ENCODE measurements at regions not wholly inside any gene's neighbourhood (a gene's known extent, or its start where the extent isn't known, plus 50 kb on each side); places are given as distances from the start of the nearest gene placed in this dataset.

- Histone ChIP-seq H3K9me3 (ENCODE audit: low read length) (no peaks in the 10 kb centered on the region), H3K4me2 (ENCODE audit: low read length) (no peak overlapping the region), H4K20me1 (ENCODE audit: insufficient read depth, low read length) (no peaks in the 10 kb centered on the region), H3K79me2 (ENCODE audit: insufficient read depth, low read depth, low read length) (no peaks in the 10 kb centered on the region), H3K4me3 (ENCODE audit: low read depth, low read length, poor library complexity, severe bottlenecking) (no peak overlapping the region), H3K27ac (ENCODE audit: low read depth, low read length, poor library complexity, severe bottlenecking) (no peak overlapping the region), H3K4me1 (ENCODE audit: insufficient read depth, low read length, poor library complexity, severe bottlenecking) (no peaks in the 10 kb centered on the region), H3K36me3 (ENCODE audit: insufficient read depth, low read length) (no peaks in the 10 kb centered on the region), H3K9me2 (ENCODE audit: insufficient read depth, low read length) (no peaks in the 10 kb centered on the region), H2AFZ (ENCODE audit: low read length) (no peak overlapping the region)
- ChIA-PET POLR2A (interaction anchor here (0.7 kb wide), 3 partner anchors 115 to 134 kb away, joined by 3 read pairs; no protein-coding TSS in a partner anchor), CTCF (ENCODE audit: unreplicated experiment) (no interaction called here)
- TF ChIP-seq EZH2phosphoT487 (IDR thresholded peaks at IDR 0.05; ENCODE audit: borderline replicate concordance, low read depth, low read length) (no peak), CTCF (conservative IDR thresholded peaks at IDR 0.05; ENCODE audit: low read length) (no peak)
- no TSS peak for BruUV-seq (replicated peaks)
- intact Hi-C loops (cut with micrococcal nuclease; ENCODE audit: unreplicated experiment): no loop called here
- no peak for DNase-seq (ENCODE audit: low spot score)
Measured at GRCh38 chr2:75276093-75277029, 77.0 kb upstream of the TACR1 start.

- H4K20me1 ChIP-seq (ENCODE audit: insufficient read depth, low read length): no peaks in the 10 kb centered on the region
Measured at GRCh38 chr2:75274936-75275335, 75.6 kb upstream of the TACR1 start.

More at GRCh38 chr2:75274936-75275335, 75.6 kb upstream of the TACR1 start:
- no peak for DNase-seq (ENCODE audit: low spot score)
- Histone ChIP-seq H3K4me3 (ENCODE audit: low read depth, low read length, poor library complexity, severe bottlenecking) (no peak overlapping the region), H3K79me2 (ENCODE audit: insufficient read depth, low read depth, low read length) (no peaks in the 10 kb centered on the region), H3K9me2 (ENCODE audit: insufficient read depth, low read length) (no peaks in the 10 kb centered on the region), H3K4me1 (ENCODE audit: insufficient read depth, low read length, poor library complexity, severe bottlenecking) (no peaks in the 10 kb centered on the region), H3K4me2 (ENCODE audit: low read length) (no peak overlapping the region), H3K9me3 (ENCODE audit: low read length) (no peaks in the 10 kb centered on the region), H3K27ac (ENCODE audit: low read depth, low read length, poor library complexity, severe bottlenecking) (no peak overlapping the region), H2AFZ (ENCODE audit: low read length) (no peak overlapping the region), H3K36me3 (ENCODE audit: insufficient read depth, low read length) (no peaks in the 10 kb centered on the region)
- BruUV-seq (replicated peaks): no TSS peak
- CTCF ChIA-PET (ENCODE audit: unreplicated experiment): no interaction called here
- POLR2A ChIA-PET: no interaction called here
- intact Hi-C loops (cut with micrococcal nuclease; ENCODE audit: unreplicated experiment): no loop called here
- TF ChIP-seq EZH2phosphoT487 (IDR thresholded peaks at IDR 0.05; ENCODE audit: borderline replicate concordance, low read depth, low read length) (no peak), CTCF (conservative IDR thresholded peaks at IDR 0.05; ENCODE audit: low read length) (no peak)

All from OCI-LY7 (cell line).